Eye (tissue), 1 donor: ENCODE measurements at regions not wholly inside any gene's neighbourhood (a gene's known extent, or its start where the extent isn't known, plus 50 kb on each side); places are given as distances from the start of the nearest gene placed in this dataset.

Source experiments
- DNase-seq: peaks from one replicate; pipeline ENCODE4 v3.0.0-alpha.2; 2015

DNA sequence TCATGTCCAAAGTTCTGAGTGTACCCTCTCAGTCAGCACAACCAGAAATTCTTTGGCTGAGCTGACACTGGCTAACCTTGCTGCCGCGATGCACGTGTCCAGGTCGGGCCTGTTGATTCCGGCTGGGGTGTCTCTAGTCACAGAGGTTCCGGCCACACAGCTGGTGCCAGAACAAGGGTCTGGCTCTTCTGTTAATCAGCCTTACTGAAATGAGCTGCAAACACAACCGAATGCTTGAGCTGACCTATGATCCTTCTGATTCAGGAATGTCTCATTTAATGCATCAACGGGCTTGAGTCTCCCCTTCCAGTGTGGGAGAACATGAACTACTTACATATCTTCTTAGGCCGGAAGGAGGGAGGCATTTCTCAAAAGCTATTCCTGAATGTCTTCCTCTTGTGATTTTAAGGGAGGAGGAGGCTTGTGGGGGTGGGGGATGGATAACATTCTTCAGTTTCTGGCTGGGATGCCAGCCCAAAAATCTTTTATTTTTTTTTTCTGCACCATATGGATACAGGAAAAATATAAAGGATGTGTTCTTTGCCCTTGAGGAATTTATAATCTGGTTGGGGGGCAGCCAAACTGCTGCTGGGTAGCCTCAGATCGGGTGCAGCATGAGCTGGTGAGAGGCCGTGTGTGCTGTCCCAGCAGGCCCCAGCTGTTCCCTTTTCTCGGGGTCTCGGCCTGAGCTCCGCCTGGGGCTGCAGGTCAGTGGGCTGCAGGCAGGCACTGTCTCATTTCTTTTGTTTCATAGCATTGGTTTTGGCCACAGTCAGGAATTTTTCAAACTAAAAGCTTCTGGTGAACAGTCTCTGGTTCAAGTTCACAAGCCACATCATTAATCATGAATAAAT is 319.1 kb upstream of the TBL1XR1 start:
- peak; percentile 91 for DNase-seq

DNA sequence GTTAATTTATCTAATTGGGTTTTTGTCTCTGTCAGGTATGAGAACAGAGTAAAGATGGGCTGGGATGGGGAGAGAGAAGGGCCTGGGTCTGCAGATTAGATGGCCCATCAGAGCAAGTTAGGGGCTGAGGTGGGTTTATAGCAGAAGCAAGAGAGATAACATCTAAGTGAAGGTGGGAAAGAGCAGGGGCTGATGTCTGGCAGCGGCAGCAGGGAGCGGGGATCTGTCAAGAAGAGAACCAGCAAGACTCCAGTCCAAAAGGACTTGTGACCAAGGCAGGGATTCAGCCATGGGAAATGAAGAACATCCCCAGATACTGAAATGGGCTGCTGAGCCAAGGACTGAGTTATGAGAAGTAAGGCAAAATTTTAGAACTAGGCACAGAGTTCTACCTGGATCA is 320.6 kb upstream of the TBL1XR1 start:
- DNase-seq: no peak

DNA sequence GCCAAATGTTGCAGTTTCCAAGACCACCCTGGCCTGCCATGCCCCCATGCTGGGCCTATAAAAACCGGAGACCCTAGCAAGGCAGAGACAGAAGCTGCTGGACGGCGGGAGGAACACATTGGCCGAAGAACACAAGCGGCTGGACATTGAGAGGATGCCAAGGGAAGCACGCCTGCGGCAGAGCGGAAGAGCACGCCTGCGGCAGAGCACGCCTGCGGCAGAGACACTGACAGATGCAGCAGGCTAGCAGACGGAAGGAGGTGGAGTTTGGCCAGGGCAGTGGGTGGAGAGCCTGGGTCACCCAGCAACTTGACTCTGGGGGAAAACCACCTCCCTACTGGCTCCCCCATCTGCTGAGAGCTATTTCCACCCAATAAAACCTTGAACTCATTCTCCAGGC is 322.3 kb upstream of the TBL1XR1 start:
- DNase-seq: no peak

DNA sequence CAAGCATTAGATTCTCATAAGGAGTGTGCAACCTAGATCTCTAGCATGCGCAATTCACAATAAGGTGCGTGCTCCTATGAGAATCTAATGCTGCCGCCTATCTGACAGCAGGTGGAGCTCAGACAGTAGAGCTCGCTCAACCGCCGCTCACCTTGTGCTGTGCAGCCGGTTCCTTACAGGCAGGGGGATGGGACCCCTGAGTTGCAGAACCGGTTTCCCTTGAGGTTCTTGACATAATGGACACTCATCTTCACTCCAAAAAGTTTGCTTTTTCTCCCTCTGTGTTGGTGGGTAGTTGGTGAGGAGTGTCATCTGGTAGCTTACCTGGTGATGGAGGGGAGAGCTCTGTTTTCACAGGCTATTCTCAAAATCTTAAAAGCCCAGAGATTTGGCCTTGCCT is 324.0 kb upstream of the TBL1XR1 start:
- peak; percentile 32 for DNase-seq

DNA sequence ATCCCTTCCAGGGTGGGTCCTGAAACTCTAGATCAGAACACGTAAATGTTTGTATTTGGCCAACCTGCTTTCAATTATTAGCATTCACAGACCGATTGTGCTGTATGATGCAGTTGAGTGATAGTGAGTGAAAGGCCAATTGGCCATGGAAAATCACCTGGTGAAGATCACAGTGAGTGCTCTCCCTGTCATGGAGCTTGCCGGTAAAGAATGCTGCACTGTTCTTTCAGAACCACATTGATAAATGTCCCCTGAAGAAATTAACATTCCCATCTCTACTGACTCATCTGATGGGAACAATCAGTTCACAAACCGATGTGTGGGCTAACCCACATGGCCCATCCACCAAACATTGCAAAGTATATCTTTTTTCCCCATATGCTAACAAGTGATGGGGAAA is 324.8 kb upstream of the TBL1XR1 start:
- DNase-seq: no peak

DNA sequence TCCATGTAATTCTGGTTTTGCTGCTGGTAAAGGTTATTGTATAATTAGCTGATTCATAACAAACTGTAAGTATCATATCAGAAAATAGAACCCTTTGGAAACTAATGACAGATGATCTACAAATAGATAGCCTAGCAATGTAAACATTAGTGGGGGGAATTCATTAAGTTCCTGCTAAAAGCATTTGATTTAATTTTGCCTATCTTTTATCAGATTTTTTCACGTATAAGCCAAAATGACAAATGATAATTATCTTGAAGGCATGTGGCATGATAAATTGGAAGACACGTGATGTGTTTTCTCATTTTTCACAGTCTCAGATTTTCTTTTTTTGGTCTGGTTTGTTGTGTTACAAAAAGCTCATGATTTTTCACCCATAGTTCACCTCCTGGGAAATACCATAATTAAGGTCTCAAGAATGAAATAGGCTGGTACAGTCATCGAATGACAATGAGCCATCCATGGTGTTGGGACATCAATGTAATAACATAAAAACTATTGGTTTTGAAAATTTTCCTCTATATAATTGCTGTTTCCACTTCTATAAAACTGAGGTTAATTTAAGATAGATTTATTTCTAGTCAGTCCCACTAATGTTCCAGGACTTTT is 325.9 kb upstream of the TBL1XR1 start:
- DNase-seq: no peak

DNA sequence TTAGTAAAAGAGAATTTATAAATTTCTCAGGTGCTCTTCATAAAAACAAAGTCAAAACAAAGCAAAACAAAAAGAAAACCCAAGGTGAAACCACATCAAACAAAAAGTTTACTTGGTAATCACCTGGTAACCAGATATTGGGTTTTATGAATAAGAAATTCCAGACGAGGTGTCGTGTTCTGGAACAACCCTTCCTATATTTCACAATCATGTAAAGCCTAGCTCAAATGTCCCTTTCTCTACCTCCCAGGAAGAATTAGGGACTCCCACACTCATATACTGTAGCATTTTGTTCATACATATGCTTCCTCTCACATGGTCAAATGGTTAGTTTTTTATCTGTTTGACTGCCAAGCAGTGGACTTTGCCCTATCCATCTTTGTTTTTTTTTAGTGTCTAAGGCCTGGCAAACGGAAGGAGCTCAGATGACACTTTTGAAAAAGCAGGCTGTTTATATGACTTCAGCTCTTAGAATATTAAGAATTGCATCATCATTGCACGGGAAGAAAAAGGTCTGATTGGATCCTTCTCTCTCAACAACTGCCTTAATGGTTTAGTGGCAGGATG is 326.7 kb upstream of the TBL1XR1 start:
- DNase-seq: no peak

DNA sequence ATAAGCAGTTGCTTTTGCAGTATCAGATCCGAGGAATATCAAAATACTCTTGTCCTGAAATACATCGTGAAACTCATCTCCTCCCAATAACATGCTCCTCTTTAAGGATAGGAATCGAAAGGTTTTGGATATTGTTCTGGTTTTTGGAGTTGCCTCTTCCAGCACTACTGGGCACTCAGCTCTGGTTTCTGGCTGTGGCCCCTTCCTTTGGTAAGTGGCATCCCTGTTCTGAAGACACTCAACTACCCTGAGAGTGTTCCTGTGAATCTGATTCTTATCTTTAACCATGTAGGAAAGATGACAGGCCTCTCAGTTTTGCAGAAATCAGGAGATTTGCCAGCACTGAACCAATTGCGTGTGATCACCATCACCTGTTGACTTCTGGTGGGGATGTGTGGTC is 327.5 kb upstream of the TBL1XR1 start:
- DNase-seq: no peak

DNA sequence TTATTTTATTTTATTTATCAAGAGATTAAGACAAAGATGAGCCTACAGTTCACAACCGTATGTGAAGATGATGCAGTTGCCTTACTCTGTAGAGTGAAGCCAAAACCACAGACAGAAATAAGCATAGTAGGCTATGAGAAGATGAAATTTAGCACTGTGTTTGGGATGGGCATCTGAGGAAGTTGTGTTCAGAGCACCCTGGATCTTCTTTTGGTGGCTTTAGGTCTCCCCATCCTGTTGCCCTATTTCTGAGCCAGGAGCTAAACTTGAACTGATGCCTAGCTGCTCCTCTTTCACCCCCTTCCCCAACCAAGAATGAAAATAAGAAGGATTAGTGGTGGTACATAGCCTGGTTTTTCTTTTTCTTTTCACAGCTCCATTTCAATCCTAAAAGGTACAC is 328.1 kb upstream of the TBL1XR1 start:
- no peak for DNase-seq

DNA sequence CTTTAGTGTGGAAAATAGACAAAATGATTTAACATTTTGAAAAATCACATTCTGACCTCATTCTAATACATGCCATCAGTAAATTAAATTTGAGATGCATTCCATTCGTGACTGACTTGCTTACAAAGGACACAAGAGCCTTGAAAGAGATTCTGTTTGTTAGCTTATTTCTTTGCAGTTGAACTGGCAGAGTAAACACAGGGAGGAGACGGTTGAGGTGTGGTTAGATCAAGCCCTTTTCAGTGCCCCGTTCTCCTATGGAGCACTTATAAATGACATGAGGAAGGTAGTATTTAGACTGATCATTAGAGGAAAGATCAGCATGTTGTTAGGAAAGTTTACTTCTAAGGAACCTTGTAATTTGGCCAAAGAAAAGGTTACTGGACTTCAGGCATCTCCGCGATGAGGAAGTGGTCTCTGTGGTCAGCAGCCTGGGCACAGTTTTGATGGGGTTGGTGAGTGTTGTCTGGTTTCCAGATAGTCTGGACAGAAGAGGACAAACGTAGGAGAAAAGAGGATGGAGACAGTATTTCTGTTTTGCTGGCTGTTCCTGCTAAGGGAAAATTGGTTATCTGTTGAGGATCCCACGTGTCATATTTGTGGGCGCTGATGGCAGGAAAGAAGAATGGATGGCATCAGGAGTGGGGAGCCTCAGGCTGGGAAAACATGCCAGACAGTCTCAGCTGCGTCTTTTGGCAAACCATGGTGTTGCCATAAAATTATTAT is 328.9 kb upstream of the TBL1XR1 start:
- DNase-seq: no peak

DNA sequence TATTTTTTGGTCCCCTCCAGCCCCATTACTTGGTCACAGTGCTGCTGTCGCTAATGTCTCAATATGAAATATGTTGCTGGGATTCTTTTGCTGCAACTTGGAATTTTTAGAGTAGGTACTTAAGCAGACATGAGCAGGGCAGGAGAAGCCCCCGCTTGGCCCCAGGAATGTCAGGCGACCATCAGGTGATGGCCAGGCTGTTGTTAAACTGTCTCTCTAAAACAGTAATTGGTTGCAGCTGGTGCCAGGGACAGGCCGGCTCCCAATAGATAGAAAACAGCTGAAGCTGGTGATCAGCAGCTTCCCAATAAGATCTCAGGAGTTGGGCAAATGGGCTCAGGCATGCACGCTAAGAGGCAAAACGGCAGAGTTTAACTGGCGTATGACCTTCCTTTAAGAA is 329.9 kb upstream of the TBL1XR1 start:
- no peak for DNase-seq

DNA sequence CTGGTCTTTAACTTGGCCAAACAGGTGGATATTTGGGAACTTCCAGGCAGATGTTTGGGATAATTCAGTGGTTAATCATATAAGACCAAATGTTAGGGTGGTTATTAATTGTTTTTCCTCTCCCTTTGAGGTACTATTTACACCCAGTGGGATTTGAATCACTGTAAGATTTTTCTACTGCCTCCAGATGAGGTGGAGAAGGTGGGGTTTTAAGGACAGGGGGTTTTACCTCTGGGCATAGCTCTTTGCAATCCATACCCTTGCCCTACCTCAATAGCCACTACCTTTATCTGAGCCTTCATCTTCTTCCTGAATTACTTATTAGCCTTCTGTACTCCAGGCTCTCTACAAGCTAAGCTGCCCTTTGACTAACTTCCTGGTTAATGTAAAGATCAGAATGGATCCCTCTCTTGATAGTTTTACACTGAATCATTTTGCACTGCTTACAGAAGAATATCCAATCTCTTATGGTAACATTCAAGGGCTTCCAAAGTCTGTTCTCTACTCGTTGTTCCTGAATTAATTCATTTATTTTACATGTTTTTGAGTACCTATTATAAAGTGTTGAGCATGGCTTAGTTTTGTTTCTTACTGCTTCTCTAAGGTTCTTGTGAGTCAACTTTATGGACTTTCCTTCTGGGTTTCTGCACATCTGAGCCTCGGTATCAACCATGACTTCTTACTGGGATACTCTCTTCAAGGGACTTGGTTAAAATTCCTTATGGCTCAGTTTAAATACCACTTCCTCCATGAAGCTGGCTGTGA is 331.2 kb upstream of the TBL1XR1 start:
- no peak for DNase-seq

DNA sequence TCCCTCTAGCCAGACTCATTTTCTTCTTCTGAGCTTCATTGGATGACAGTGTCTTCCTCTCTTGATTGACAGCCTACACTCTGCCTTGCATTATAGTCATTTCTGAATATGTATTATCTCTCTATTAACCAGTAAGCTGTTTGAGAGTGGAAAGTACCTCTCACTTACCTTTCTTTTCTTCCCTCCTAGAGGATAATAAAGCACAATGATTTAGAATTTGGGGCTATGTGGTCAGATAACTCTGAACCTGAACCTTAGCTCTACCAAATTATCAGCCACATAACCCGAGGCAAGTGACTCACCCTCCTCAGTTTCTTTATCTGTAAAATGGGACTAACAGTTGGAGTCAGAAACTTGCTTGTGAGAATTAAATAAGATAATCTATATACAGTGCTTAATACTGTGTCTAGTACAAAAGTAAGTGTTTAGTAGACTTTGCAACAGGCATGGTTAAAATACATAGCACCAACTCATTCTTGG is 331.8 kb upstream of the TBL1XR1 start:
- DNase-seq: no peak

DNA sequence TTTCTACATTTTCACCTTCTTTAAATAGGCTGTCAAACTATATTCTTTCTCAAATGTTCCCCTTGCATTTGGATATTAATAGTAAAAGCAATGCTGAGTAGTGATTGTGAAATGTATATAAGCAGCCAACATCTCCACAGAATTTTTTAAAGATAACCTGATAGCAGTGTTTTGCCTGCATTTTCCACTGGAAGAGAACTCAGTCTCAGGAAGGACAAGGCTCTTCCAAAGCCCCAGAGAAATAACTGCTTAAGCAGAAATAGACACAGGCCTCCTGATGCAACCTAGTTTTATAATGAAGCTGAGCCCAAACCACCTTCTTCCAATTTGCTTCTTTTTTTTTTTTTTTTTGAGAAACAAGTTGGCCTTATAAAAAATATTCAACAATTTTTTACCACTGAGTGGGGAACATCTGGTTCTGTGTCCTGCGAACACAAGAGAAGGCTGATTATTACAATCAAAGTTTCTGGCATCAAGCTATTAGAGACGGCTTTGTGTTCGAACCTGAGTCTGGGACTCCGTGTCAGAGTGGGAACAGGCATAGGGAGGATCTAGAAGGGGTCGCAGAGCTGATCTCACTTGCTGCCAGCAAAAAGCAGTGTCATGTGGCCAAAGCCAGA is 332.5 kb upstream of the TBL1XR1 start:
- no peak for DNase-seq

DNA sequence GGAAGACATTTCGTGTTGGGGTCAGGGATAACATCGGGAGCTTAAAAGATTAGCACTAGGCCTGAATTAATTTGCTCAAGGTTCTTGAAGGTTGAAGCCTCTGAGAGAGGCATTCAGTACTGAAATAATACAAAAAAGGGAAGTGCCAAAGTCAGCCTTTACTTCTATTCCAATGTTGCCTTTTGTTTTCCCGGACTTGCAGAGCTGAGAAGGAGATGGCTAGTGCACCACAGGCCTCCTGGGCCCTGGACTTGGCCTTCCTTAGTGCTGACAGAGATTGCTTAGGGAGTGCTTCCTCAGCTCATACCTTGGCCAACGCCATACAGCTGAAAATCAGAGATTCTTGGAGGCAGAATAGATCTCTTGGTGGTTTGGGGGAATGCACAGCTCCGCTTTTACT is 333.6 kb upstream of the TBL1XR1 start:
- no peak for DNase-seq

DNA sequence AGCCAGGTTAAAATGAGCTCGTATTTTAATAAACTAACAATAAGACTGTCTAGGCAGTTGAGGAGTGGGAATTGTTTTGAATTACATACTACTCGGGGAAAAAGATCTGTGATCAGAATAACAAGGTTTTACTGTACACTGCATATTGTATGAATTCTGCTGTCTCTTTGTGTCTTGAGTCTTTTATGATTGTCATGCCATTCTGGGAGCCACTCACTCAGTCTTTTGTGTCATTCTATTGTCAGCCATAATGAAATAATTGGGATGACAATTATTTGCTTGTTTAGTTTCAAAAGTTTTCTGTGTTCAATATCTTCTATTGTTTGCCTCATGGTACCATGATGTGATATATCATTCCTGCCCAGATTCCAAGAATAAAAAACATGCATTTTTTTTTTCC is 339.6 kb upstream of the TBL1XR1 start:
- peak; percentile 62 for DNase-seq

DNA sequence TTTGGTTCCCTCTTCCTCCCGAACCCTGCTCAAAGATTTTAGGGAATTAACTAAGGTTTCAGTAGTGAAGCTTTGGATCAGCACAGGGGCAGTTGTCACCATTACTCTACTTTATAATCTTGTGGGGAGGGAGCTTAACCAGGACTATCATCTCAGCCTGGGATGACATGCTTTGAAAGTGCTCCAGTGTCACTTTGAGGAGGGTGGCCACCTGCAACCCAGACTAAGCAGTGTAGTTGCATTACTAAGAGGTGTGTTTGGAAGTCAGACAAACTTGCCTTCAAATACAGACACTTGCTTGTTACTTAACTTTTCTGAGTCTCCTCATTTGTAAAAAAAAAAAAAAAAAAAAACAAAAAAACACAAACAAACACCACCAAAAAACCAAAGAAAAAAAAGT is 340.3 kb upstream of the TBL1XR1 start:
- DNase-seq: no peak

DNA sequence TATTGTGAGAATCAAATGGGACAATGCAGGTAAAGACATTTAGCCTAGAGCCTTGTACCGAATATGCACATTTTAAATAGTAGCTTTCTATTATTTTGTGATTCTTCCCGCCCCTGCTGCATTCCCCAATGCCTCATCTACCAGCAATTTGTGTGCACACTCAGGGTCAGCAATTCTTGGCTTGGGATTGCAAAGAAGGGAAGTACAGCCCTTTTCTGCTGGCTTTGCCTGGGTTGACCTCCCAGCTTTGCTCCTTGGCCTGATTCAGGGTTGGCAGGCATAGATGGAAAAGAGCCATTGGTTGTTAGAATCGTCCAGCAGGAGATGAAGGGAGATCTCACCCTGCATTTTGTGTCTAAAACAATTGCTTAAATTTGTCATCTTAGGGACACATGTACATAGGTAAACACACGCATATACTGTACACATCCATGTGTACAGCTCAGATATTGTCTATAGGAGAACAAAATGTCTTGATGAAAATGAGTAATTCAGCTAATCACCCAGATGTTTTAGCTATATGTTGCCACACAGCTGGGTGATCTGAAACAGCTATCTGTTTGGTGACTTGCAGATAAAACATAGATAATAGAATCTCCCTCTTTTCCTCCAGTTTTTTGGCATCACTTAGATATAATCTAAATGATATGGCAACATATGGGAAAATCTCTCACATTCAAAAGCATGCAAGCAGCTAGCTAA is 340.9 kb upstream of the TBL1XR1 start:
- DNase-seq: no peak

DNA sequence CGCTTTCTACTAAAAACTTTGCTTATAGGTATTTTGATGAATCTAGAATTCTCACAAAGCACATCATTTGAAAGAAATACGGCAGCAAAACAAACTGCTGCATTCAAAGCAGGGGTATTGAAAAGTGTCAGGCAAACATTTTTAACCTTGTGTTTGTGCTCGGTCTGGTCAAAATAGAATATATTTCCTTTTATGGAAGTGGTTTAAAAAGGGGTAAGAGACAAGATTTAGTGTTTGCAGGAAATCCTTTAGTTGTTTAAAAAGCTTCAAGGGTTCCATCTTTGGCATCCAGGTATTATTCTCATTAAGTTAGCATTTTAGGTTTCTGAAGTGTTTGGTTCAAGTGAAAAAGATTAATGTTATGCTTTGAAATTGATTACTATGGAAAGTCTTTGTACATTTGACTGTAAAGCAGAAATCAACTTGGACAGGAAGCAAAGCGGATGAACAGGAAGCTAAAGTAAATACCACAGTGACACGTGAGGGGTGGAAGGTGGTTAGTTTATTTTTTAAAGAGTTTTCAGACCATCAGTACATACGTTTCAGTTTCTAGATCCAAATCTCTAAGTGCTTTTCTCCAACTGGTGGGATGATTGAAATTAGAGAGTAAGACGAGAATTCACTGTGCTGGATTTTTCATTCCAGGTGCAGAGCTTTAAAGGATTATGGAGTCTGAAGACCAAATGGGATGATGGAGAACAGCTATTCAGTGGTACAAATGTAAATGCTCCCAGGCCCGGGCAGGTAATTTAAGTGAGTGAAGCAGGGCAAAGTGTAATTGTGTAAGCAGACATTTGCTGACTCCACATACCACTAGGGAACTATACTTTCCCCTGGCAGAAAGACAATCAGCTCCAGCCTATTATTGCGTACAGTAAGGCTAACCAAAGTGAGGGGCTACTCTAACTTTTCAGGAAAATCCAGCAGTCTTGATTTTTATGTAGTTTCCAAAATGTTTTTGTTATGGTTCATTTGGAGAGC is 341.8 kb upstream of the TBL1XR1 start:
- no peak for DNase-seq

DNA sequence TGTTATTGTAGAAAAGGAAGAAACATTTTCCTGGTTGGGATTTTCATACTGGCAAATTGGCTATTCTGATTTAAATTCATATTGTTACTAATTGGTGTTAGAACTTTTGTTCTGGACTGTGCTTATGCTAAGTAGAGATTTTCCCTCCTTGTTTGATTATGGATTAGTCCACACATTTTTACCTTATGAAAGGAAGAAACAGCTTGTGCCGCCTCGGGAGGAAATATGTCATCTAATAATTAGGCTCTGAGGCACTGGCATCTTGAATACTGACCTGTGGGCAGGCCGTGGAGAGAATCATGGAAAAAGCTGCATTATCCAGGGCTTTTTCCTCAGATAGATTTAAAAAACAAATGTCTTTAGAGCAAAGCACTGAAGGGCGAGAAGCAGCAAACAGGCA is 344.3 kb upstream of the TBL1XR1 start:
- DNase-seq: no peak
